ENCODE measurements at regions not wholly inside any gene's neighbourhood (a gene's known extent, or its start where the extent isn't known, plus 50 kb on each side); places are given as distances from the start of the nearest gene placed in this dataset.
"Not testable (repeated sequence)": the region's sequence is repeated elsewhere in the genome, so short reads cannot be mapped to it uniquely, and the experiment has no call there.

- TF ChIP-seq EZH2 (IDR thresholded peaks at IDR 0.05; ENCODE audit: low read length, missing control alignments): no peak
- no peak for TF ChIP-seq CTCF (conservative IDR thresholded peaks at IDR 0.05 in 1 of 2, IDR thresholded peaks at IDR 0.05 in 1 of 2; ENCODE audit: low read depth in 1 of 2, low read length in 2 of 2)
- Histone ChIP-seq H3K4me3 (replicated peaks in 1 of 4; ENCODE audit: control extremely low read depth in 1 of 4, insufficient read depth in 1 of 4, low read depth in 3 of 4, low read length in 4 of 4) (no peak overlapping the region), H3K9me3 (ENCODE audit: control insufficient read depth, insufficient read depth, low read depth, low read length) (no peaks in the 10 kb centered on the region), H3K79me2 (ENCODE audit: control insufficient read depth, insufficient read depth, low read length) (no peaks in the 10 kb centered on the region), H3K4me2 (ENCODE audit: extremely low read depth, insufficient read depth, low read length) (no peak overlapping the region), H4K20me1 (ENCODE audit: control insufficient read depth, extremely low read depth, insufficient read depth, low read length) (no peaks in the 10 kb centered on the region), H3K27me3 (ENCODE audit: control insufficient read depth, insufficient read depth, low read length) (no peaks in the 10 kb centered on the region), H3K27ac (ENCODE audit: insufficient read depth, low read length) (no peak overlapping the region), H3K36me3 (ENCODE audit: control insufficient read depth, insufficient read depth, low read length) (no peaks in the 10 kb centered on the region), H3K9ac (ENCODE audit: insufficient read depth, low read length) (no peak overlapping the region), H2AFZ (ENCODE audit: low read length) (no peak overlapping the region), H3K4me1 (ENCODE audit: control insufficient read depth, extremely low read depth, insufficient read depth, low read length) (no peaks in the 10 kb centered on the region)
- no peak for DNase-seq (ENCODE audit: low read depth in 2 of 2)
These were observed 229.8 kb upstream of the LUZP2 start for GRCh38 chr11:24267014-24267413.

- Histone ChIP-seq H3K4me2 (ENCODE audit: extremely low read depth, insufficient read depth, low read length) (no peak overlapping the region), H3K4me1 (ENCODE audit: control insufficient read depth, extremely low read depth, insufficient read depth, low read length) (no peaks in the 10 kb centered on the region), H3K27me3 (ENCODE audit: control insufficient read depth, insufficient read depth, low read length) (no peaks in the 10 kb centered on the region), H3K9ac (ENCODE audit: insufficient read depth, low read length) (no peak overlapping the region), H3K4me3 (replicated peaks in 1 of 4; ENCODE audit: control extremely low read depth in 1 of 4, insufficient read depth in 1 of 4, low read depth in 3 of 4, low read length in 4 of 4) (no peak overlapping the region), H3K79me2 (ENCODE audit: control insufficient read depth, insufficient read depth, low read length) (no peaks in the 10 kb centered on the region), H3K9me3 (ENCODE audit: control insufficient read depth, insufficient read depth, low read depth, low read length) (no peaks in the 10 kb centered on the region), H3K36me3 (ENCODE audit: control insufficient read depth, insufficient read depth, low read length) (no peaks in the 10 kb centered on the region), H4K20me1 (ENCODE audit: control insufficient read depth, extremely low read depth, insufficient read depth, low read length) (no peaks in the 10 kb centered on the region), H2AFZ (ENCODE audit: low read length) (no peak overlapping the region), H3K27ac (ENCODE audit: insufficient read depth, low read length) (no peak overlapping the region)
- DNase-seq (ENCODE audit: low read depth in 2 of 2): no peak
- TF ChIP-seq CTCF (conservative IDR thresholded peaks at IDR 0.05 in 1 of 2, IDR thresholded peaks at IDR 0.05 in 1 of 2; ENCODE audit: low read depth in 1 of 2, low read length in 2 of 2): no peak
- no peak for TF ChIP-seq EZH2 (IDR thresholded peaks at IDR 0.05; ENCODE audit: low read length, missing control alignments)
These were observed 225.1 kb upstream of the LUZP2 start for GRCh38 chr11:24271798-24272197.

GRCh38 chr11:24274214-24274781, 222.6 kb upstream of the LUZP2 start:
- not testable (repeated sequence) for H4K20me1 ChIP-seq (ENCODE audit: control insufficient read depth, extremely low read depth, insufficient read depth, low read length); H3K4me3 ChIP-seq (replicated peaks in 1 of 4; ENCODE audit: control extremely low read depth in 1 of 4, insufficient read depth in 1 of 4, low read depth in 3 of 4, low read length in 4 of 4); H3K27ac ChIP-seq (ENCODE audit: insufficient read depth, low read length); H3K4me1 ChIP-seq (ENCODE audit: control insufficient read depth, extremely low read depth, insufficient read depth, low read length); H2AFZ ChIP-seq (ENCODE audit: low read length); H3K9me3 ChIP-seq (ENCODE audit: control insufficient read depth, insufficient read depth, low read depth, low read length); H3K9ac ChIP-seq (ENCODE audit: insufficient read depth, low read length); H3K79me2 ChIP-seq (ENCODE audit: control insufficient read depth, insufficient read depth, low read length); H3K4me2 ChIP-seq (ENCODE audit: extremely low read depth, insufficient read depth, low read length); H3K27me3 ChIP-seq (ENCODE audit: control insufficient read depth, insufficient read depth, low read length); H3K36me3 ChIP-seq (ENCODE audit: control insufficient read depth, insufficient read depth, low read length); DNase-seq (ENCODE audit: low read depth in 2 of 2)
